ENCODE measurements at regions not wholly inside any gene's neighbourhood (a gene's known extent, or its start where the extent isn't known, plus 50 kb on each side); places are given as distances from the start of the nearest gene placed in this dataset.
A peak's percentile ranks its signal among the peaks of the same experiment; 100 is the strongest.

- H3K9me3 ChIP-seq = no peaks in the 10 kb centered on the region
- peak; percentile 74 to 86 (median 80) for ATAC-seq
- H3K4me1 ChIP-seq = peaks cover 0 to 19% (median 3%) of the 10 kb centered on the region in 4 donors
- no peaks in the 10 kb centered on the region for H3K27me3 ChIP-seq
- no peak overlapping the region for H3K4me3 ChIP-seq
- no peaks in the 10 kb centered on the region for H3K36me3 ChIP-seq
- 18% methylated on average over 10 of the region's 11 CpGs for WGBS (ENCODE audit: insufficient coverage, low coverage, low lambda C conversion rate, missing lambda C conversion rate)
- peak in 1 of 3 donors; percentile 52 for DNase-seq
- no peak for TF ChIP-seq CTCF (IDR thresholded peaks at IDR 0.05)
- no peak for TF ChIP-seq POLR2A (IDR thresholded peaks at IDR 0.05)
- H3K27ac ChIP-seq = peak overlapping the region in 1 of 3 donors; percentile 44
- intact Hi-C loops (cut with DNase I) = no loop called here
Measured at GRCh38 chr15:62758126-62758951, 284.2 kb upstream of the TPM1 start.

GRCh38 chr15:62758952-62759349 is 283.6 kb upstream of the TPM1 start:
- Histone ChIP-seq H3K4me1 (peaks cover 0 to 19% (median 3%) of the 10 kb centered on the region in 4 donors), H3K4me3 (no peak overlapping the region), H3K9me3 (no peaks in the 10 kb centered on the region), H3K36me3 (no peaks in the 10 kb centered on the region), H3K27me3 (no peaks in the 10 kb centered on the region), H3K27ac (peak overlapping the region in 1 of 3 donors; percentile 44)
- intact Hi-C loops (cut with DNase I) = no loop called here
- TF ChIP-seq POLR2A (IDR thresholded peaks at IDR 0.05) (no peak), CTCF (IDR thresholded peaks at IDR 0.05) (no peak)
- WGBS (ENCODE audit: insufficient coverage, low coverage, low lambda C conversion rate, missing lambda C conversion rate) = 98% methylated on average over 4 of the region's 4 CpGs
- DNase-seq = no peak
- no peak for ATAC-seq

- no peak for DNase-seq
- Histone ChIP-seq H3K27ac (no peak overlapping the region), H3K4me1 (peaks cover 0 to 19% (median 3%) of the 10 kb centered on the region in 4 donors), H3K4me3 (no peak overlapping the region), H3K9me3 (no peaks in the 10 kb centered on the region), H3K36me3 (no peaks in the 10 kb centered on the region), H3K27me3 (no peaks in the 10 kb centered on the region)
- no peak for ATAC-seq
- 83% methylated on average over 3 of the region's 3 CpGs for WGBS (ENCODE audit: insufficient coverage, low coverage, low lambda C conversion rate, missing lambda C conversion rate)
- intact Hi-C loops (cut with DNase I) = no loop called here
- TF ChIP-seq POLR2A (IDR thresholded peaks at IDR 0.05) (no peak), CTCF (IDR thresholded peaks at IDR 0.05) (no peak)
Measured at GRCh38 chr15:62760538-62760937, 282.0 kb upstream of the TPM1 start.

GRCh38 chr15:62765916-62766315 is 276.6 kb upstream of the TPM1 start:
- Histone ChIP-seq H3K4me3 (no peak overlapping the region), H3K27me3 (no peaks in the 10 kb centered on the region), H3K36me3 (no peaks in the 10 kb centered on the region), H3K9me3 (no peaks in the 10 kb centered on the region), H3K27ac (no peak overlapping the region), H3K4me1 (no peaks in the 10 kb centered on the region)
- intact Hi-C loops (cut with DNase I) = no loop called here
- WGBS (ENCODE audit: insufficient coverage, low coverage, low lambda C conversion rate, missing lambda C conversion rate) = 93% methylated on average over 2 of the region's 4 CpGs
- TF ChIP-seq CTCF (IDR thresholded peaks at IDR 0.05) (no peak), POLR2A (IDR thresholded peaks at IDR 0.05) (no peak)
- ATAC-seq (no peak), DNase-seq (no peak)
